A549 (cell line): ENCODE measurements at regions not wholly inside any gene's neighbourhood (a gene's known extent, or its start where the extent isn't known, plus 50 kb on each side); places are given as distances from the start of the nearest gene placed in this dataset.
A peak's percentile ranks its signal among the peaks of the same experiment; 100 is the strongest.

ENCODE experiments used
- ATAC-seq, 2 experiments: fragments of 200-7000 bp in 1 of 2; fragments of >200 bp in 1 of 2; cut with Nextera tagmentation in 1 of 2; cut with Tn5 transposase in 1 of 2; 3 replicates each; pipeline versions ENCODE4 v1.8.0 to v1.9.1; 2018 to 2020; ENCODE audit warnings: mild to moderate bottlenecking in 1 of 2, moderate library complexity in 1 of 2
- CTCF ChIA-PET: fragments of 300-600 bp; sonication (Branson Sonifier 250); formaldehyde crosslinking; extraction: SDS; loops from one replicate; lab custom pipeline; 2021; ENCODE audit warnings: antibody characterized with exemption, inconsistent platforms; lab: Yijun Ruan, JAX
- POLR2A ChIA-PET: fragments of 350-600 bp; formaldehyde crosslinking; extraction: SDS; loops from one replicate; lab custom pipeline; 2021; ENCODE audit warnings: antibody characterized with exemption, inconsistent platforms; lab: Yijun Ruan, JAX
- DNase-seq, 2 experiments: peaks; one replicate each; pipeline versions ENCODE4 v3.0.0 to v3.0.0-alpha.2; 2011 to 2016; ENCODE audit warnings: low read depth in 1 of 2, low spot score in 1 of 2
- FAIRE-seq: peaks from 2 replicates; lab custom pipeline; 2011; peaks lifted over from hg19 to GRCh38; lab: Jason Lieb, UNC
- H3K27ac ChIP-seq, 2 experiments: fragments of >200 bp; sonication (Bioruptor Twin); formaldehyde crosslinking; 3 replicates each; pipeline ENCODE4 v1.5.1; 2016 to 2017
- H3K4me1 ChIP-seq: fragments of >200 bp; sonication (Bioruptor Twin); formaldehyde crosslinking; 3 replicates; pipeline ENCODE4 v1.6.1; 2016
- H3K4me2 ChIP-seq: fragments of >200 bp; sonication (Bioruptor Twin); formaldehyde crosslinking; 3 replicates; pipeline ENCODE4 v1.6.1; 2016
- H3K4me3 ChIP-seq: fragments of >200 bp; sonication (Bioruptor Twin); formaldehyde crosslinking; 3 replicates; pipeline ENCODE4 v1.5.1; 2016
- H3K9me3 ChIP-seq: fragments of >200 bp; sonication (Bioruptor Twin); formaldehyde crosslinking; 3 replicates; pipeline ENCODE4 v1.6.1; 2016
- BHLHE40 ChIP-seq: IDR thresholded peaks from 2 replicates; pipeline ENCODE4 v1.6.1; 2012; ENCODE audit warnings: low read depth, low read length, inconsistent platforms
- CEBPB ChIP-seq, 2 experiments: fragments of >200 bp in 1 of 2; sonication (Bioruptor Twin) in 1 of 2; formaldehyde crosslinking in 1 of 2; IDR thresholded peaks; 2 replicates each; pipeline ENCODE4 v1.6.1; 2012 to 2016
- CHD2 ChIP-seq: fragments of 150-350 bp; IDR thresholded peaks from 2 replicates; pipeline ENCODE4 v1.6.1; 2014; ENCODE audit warnings: low read length; ENCODE audit not compliant: partially characterized antibody
- CHD4 ChIP-seq: fragments of 200-600 bp; sonication (generic); IDR thresholded peaks from 2 replicates; pipeline ENCODE4 v1.6.1; 2016; ENCODE audit warnings: antibody characterized with exemption, mild to moderate bottlenecking, borderline replicate concordance
- CTCF ChIP-seq: fragments of >200 bp; sonication (Bioruptor Twin); formaldehyde crosslinking; IDR thresholded peaks from 3 replicates; pipeline ENCODE4 v1.5.1; 2016
- EHF ChIP-seq: fragments of 250-450 bp; sonication (Bioruptor Pico); IDR thresholded peaks from 2 replicates; pipeline ENCODE4 v1.5.0; 2020; ENCODE audit warnings: mild to moderate bottlenecking
- EHMT2 ChIP-seq: fragments of 200-600 bp; sonication (generic); IDR thresholded peaks from 2 replicates; pipeline ENCODE4 v1.6.1; 2016; ENCODE audit warnings: antibody characterized with exemption, low read depth, mild to moderate bottlenecking, moderate library complexity
- FOSL2 ChIP-seq, 2 experiments: fragments of 450-650 bp in 1 of 2; fragments of >200 bp in 1 of 2; sonication (Bioruptor Twin) in 1 of 2; formaldehyde crosslinking; IDR thresholded peaks; 2 replicates each; pipeline versions ENCODE4 v1.5.0 to v1.6.1; 2016 to 2020; ENCODE audit warnings: mild to moderate bottlenecking in 1 of 2, moderate library complexity in 1 of 2
- GATA3 ChIP-seq: IDR thresholded peaks from 2 replicates; pipeline ENCODE4 v1.6.1; 2012; ENCODE audit warnings: borderline replicate concordance
- HDAC2 ChIP-seq: fragments of 200-600 bp; sonication (generic); IDR thresholded peaks from 2 replicates; pipeline ENCODE4 v1.6.1; 2016
- HES2 ChIP-seq: fragments of >200 bp; sonication (Bioruptor Twin); formaldehyde crosslinking; IDR thresholded peaks from 2 replicates; pipeline ENCODE4 v1.6.1; 2016
- HEYL ChIP-seq: fragments of 250-450 bp; sonication (Bioruptor Pico); IDR thresholded peaks from 2 replicates; pipeline ENCODE4 v1.8.0; 2021; ENCODE audit warnings: mild to moderate bottlenecking, moderate library complexity
- HOXA7 ChIP-seq: fragments of 250-450 bp; sonication (Bioruptor Pico); IDR thresholded peaks from 2 replicates; pipeline ENCODE4 v1.5.0; 2020; ENCODE audit warnings: mild to moderate bottlenecking, moderate library complexity
- HOXB13 ChIP-seq: fragments of 250-450 bp; sonication (Bioruptor Pico); IDR thresholded peaks from 2 replicates; pipeline ENCODE4 v1.5.0; 2020; ENCODE audit warnings: low read depth, mild to moderate bottlenecking, moderate library complexity
- JUN ChIP-seq, 2 experiments: fragments of >200 bp; sonication (Bioruptor Twin); formaldehyde crosslinking; IDR thresholded peaks; 2 replicates in 1 of 2; 3 replicates in 1 of 2; pipeline ENCODE4 v1.6.1; 2016 to 2017
- KDM1A ChIP-seq: fragments of 200-600 bp; sonication (generic); IDR thresholded peaks from 2 replicates; pipeline ENCODE4 v1.6.1; 2016; ENCODE audit warnings: low read depth, mild to moderate bottlenecking
- KDM5A ChIP-seq: fragments of 200-600 bp; sonication (generic); IDR thresholded peaks from 2 replicates; pipeline ENCODE4 v1.6.1; 2016; ENCODE audit warnings: antibody characterized with exemption, mild to moderate bottlenecking
- MAFK ChIP-seq: fragments of 450-650 bp; IDR thresholded peaks from 2 replicates; pipeline ENCODE4 v1.6.1; 2014; ENCODE audit not compliant: partially characterized antibody
- NFE2L2 ChIP-seq: fragments of 150-350 bp; conservative IDR thresholded peaks from 2 replicates; pipeline ENCODE4 v1.6.1; 2014; ENCODE audit warnings: low read length
- NPAS2 ChIP-seq: fragments of 250-450 bp; sonication (Bioruptor Pico); IDR thresholded peaks from 2 replicates; pipeline ENCODE4 v1.8.0; 2022; ENCODE audit warnings: mild to moderate bottlenecking, moderate library complexity, borderline replicate concordance
- NR3C1 ChIP-seq: fragments of >200 bp; sonication (Bioruptor Twin); formaldehyde crosslinking; IDR thresholded peaks from 3 replicates; pipeline ENCODE4 v1.6.1; 2017
- PHF8 ChIP-seq: fragments of 200-600 bp; sonication (generic); IDR thresholded peaks from 2 replicates; pipeline ENCODE4 v1.6.1; 2016; ENCODE audit warnings: low read depth, mild to moderate bottlenecking, antibody characterized with exemption, moderate library complexity, borderline replicate concordance
- POLR2A ChIP-seq: IDR thresholded peaks from 2 replicates; pipeline ENCODE4 v1.6.1; 2012; ENCODE audit warnings: mild to moderate bottlenecking, low read length
- RAD21 ChIP-seq, 2 experiments: fragments of >200 bp in 1 of 2; sonication (Bioruptor Twin) in 1 of 2; formaldehyde crosslinking in 1 of 2; IDR thresholded peaks in 1 of 2; conservative IDR thresholded peaks in 1 of 2; 2 replicates in 1 of 2; 3 replicates in 1 of 2; pipeline ENCODE4 v1.6.1; 2012 to 2018; ENCODE audit warnings: inconsistent platforms in 1 of 2
- RARB ChIP-seq: fragments of 250-450 bp; sonication (Bioruptor Pico); IDR thresholded peaks from 2 replicates; pipeline ENCODE4 v1.8.0; 2021; ENCODE audit warnings: mild to moderate bottlenecking, moderate library complexity
- RCOR1 ChIP-seq: fragments of 150-350 bp; IDR thresholded peaks from 2 replicates; pipeline ENCODE4 v1.6.1; 2014; ENCODE audit warnings: antibody characterized with exemption, low read length, low read depth
- RFX5 ChIP-seq: fragments of 450-650 bp; IDR thresholded peaks from 2 replicates; pipeline ENCODE4 v1.7.1; 2014; ENCODE audit warnings: antibody characterized with exemption, mild to moderate bottlenecking, moderate library complexity
- RNF2 ChIP-seq: fragments of 200-600 bp; sonication (generic); IDR thresholded peaks from 2 replicates; pipeline ENCODE4 v1.6.1; 2016; ENCODE audit warnings: low read depth, mild to moderate bottlenecking, antibody characterized with exemption, moderate library complexity, borderline replicate concordance
- SMC3 ChIP-seq: fragments of >200 bp; sonication (Bioruptor Twin); formaldehyde crosslinking; IDR thresholded peaks from 3 replicates; pipeline ENCODE4 v1.6.1; 2018; ENCODE audit warnings: inconsistent platforms
- SREBF2 ChIP-seq: fragments of 450-650 bp; IDR thresholded peaks from 2 replicates; pipeline ENCODE4 v1.6.1; 2014; ENCODE audit warnings: mild to moderate bottlenecking, moderate library complexity
- TP53 ChIP-seq: fragments of 250-450 bp; sonication (Bioruptor Pico); IDR thresholded peaks from 2 replicates; pipeline ENCODE4 v1.5.0; 2021; ENCODE audit warnings: mild to moderate bottlenecking, moderate library complexity
- USF2 ChIP-seq: fragments of 450-650 bp; IDR thresholded peaks from 2 replicates; pipeline ENCODE4 v1.6.1; 2014; ENCODE audit warnings: antibody characterized with exemption
- WGBS: methylation state at CpG from one replicate; pipeline ENCODE4 v1.1.6; 2017; ENCODE audit errors: missing lambda C conversion rate; 5-methylcytosine and 5-hydroxymethylcytosine counted together
- TF ChIP-seq, protein P1 (sequence below): IDR thresholded peaks from 2 replicates; pipeline ENCODE4 v1.6.1; 2012
- TF ChIP-seq, protein P2 (sequence below): IDR thresholded peaks from 2 replicates; pipeline ENCODE4 v1.6.1; 2012
- TF ChIP-seq, protein P3 (sequence below): fragments of 250-450 bp; sonication (Bioruptor Pico); IDR thresholded peaks from 2 replicates; pipeline ENCODE4 v1.5.0; 2021; ENCODE audit warnings: mild to moderate bottlenecking, moderate library complexity, borderline replicate concordance

DNA sequence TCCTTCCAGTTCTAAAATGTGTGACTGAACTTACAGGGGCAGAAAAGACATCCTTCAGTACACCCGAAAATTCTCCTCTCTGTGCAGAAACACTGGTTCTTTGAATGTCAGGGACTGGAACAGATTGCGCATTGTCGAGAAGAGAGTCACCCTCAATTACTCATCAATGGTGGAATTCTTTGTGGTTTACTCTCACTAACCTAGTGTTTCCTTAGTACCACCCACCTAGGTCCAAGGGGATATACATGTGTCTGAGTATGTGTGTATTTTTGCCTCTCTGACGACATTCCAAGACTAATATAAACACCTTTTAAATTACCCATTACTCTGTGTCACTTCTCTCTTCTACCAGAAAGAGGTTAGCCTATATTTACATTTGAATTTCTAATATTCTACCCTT is 660.8 kb downstream of the TLE1 start:
- peak overlapping the region; percentile 25 to 45; a peak in 4 of 6 replicates for H3K27ac ChIP-seq
- POLR2A ChIA-PET = no interaction called here
- peaks cover 40% of the 10 kb centered on the region for H3K4me1 ChIP-seq
- WGBS = 6% methylated on average over 4 of the region's 4 CpGs
- H3K9me3 ChIP-seq = no peaks in the 10 kb centered on the region
- DNase-seq (peak; percentile 66 to 81), ATAC-seq (peak; percentile 97 to 99), FAIRE-seq (peak; percentile 94)
- CTCF ChIA-PET = no interaction called here
- no peak overlapping the region for H3K4me3 ChIP-seq
- H3K4me2 ChIP-seq = peak overlapping the region; percentile 58
- TF ChIP-seq, protein P1, sequence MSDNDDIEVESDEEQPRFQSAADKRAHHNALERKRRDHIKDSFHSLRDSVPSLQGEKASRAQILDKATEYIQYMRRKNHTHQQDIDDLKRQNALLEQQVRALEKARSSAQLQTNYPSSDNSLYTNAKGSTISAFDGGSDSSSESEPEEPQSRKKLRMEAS = peak; percentile 70
- TF ChIP-seq EHF (CRISPR knock-in tag) = no peak
- no peak for TF ChIP-seq RFX5
- TF ChIP-seq CHD4 = no peak
- TF ChIP-seq SREBF2 = no peak
- no peak for TF ChIP-seq HEYL (CRISPR knock-in tag)
- TF ChIP-seq RCOR1 = no peak
- TF ChIP-seq KDM1A = no peak
- TF ChIP-seq PHF8 = no peak
- no peak for TF ChIP-seq BHLHE40
- TF ChIP-seq MAFK = peak; percentile 8
- 0 out of 3 replicates have a peak, but pooled peaks have one; percentile 23 for TF ChIP-seq SMC3
- no peak for TF ChIP-seq TP53
- no peak for TF ChIP-seq NPAS2 (CRISPR knock-in tag)
- TF ChIP-seq CEBPB (IDR thresholded peaks at IDR 0.05) = peak; percentile 17 to 69; a peak in 3 of 4 replicates
- peak; percentile 94 for TF ChIP-seq FOSL2 (IDR thresholded peaks at IDR 0.05)
- peak; percentile 95 for TF ChIP-seq FOSL2 (CRISPR knock-in tag; IDR thresholded peaks at IDR 0.05)
- TF ChIP-seq HDAC2 = no peak
- TF ChIP-seq, protein P2, sequence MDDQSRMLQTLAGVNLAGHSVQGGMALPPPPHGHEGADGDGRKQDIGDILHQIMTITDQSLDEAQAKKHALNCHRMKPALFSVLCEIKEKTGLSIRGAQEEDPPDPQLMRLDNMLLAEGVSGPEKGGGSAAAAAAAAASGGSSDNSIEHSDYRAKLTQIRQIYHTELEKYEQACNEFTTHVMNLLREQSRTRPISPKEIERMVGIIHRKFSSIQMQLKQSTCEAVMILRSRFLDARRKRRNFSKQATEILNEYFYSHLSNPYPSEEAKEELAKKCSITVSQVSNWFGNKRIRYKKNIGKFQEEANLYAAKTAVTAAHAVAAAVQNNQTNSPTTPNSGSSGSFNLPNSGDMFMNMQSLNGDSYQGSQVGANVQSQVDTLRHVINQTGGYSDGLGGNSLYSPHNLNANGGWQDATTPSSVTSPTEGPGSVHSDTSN = no peak
- TF ChIP-seq HOXA7 = no peak
- TF ChIP-seq, protein P3, sequence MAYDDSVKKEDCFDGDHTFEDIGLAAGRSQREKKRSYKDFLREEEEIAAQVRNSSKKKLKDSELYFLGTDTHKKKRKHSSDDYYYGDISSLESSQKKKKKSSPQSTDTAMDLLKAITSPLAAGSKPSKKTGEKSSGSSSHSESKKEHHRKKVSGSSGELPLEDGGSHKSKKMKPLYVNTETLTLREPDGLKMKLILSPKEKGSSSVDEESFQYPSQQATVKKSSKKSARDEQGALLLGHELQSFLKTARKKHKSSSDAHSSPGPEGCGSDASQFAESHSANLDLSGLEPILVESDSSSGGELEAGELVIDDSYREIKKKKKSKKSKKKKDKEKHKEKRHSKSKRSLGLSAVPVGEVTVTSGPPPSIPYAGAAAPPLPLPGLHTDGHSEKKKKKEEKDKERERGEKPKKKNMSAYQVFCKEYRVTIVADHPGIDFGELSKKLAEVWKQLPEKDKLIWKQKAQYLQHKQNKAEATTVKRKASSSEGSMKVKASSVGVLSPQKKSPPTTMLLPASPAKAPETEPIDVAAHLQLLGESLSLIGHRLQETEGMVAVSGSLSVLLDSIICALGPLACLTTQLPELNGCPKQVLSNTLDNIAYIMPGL = no peak
- no peak for TF ChIP-seq NFE2L2
- TF ChIP-seq USF2 = no peak
- TF ChIP-seq NR3C1 = no peak
- TF ChIP-seq GATA3 = peak; percentile 91
- TF ChIP-seq EHMT2 = no peak
- TF ChIP-seq RARB (CRISPR knock-in tag) = no peak
- TF ChIP-seq CTCF = no peak
- no peak for TF ChIP-seq RNF2
- TF ChIP-seq JUN (IDR thresholded peaks at IDR 0.05) = peak; percentile 64 to 84; a peak in 3 of 5 replicates
- TF ChIP-seq RAD21 (conservative IDR thresholded peaks at IDR 0.05 in 1 of 2, IDR thresholded peaks at IDR 0.05 in 1 of 2) = peak; percentile 20 to 30; a peak in 3 of 5 replicates
- no peak for TF ChIP-seq HES2
- no peak for TF ChIP-seq KDM5A
- no peak for TF ChIP-seq CHD2
- TF ChIP-seq HOXB13 = no peak
- no peak for TF ChIP-seq POLR2A
